ENCODE measurements at regions not wholly inside any gene's neighbourhood (a gene's known extent, or its start where the extent isn't known, plus 50 kb on each side); places are given as distances from the start of the nearest gene placed in this dataset.

- TF ChIP-seq, protein P1, sequence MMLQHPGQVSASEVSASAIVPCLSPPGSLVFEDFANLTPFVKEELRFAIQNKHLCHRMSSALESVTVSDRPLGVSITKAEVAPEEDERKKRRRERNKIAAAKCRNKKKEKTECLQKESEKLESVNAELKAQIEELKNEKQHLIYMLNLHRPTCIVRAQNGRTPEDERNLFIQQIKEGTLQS (IDR thresholded peaks at IDR 0.05; ENCODE audit: insufficient read depth, low read depth, low read length), result no peak
- no peak for TF ChIP-seq TBP (IDR thresholded peaks at IDR 0.05; ENCODE audit: low read depth, low read length)
- no peak for TF ChIP-seq CTCF (IDR thresholded peaks at IDR 0.05; ENCODE audit: control extremely low read depth in 1 of 3, insufficient read depth in 1 of 3, low read depth in 1 of 3, low read length in 3 of 3)
- no peak for TF ChIP-seq POLR2AphosphoS5 (IDR thresholded peaks at IDR 0.05; ENCODE audit: low read depth, low read length)
Observed at GRCh38 chr4:110961066-110961465, 338.2 kb upstream of the PITX2 start.
